ENCODE measurements at regions not wholly inside any gene's neighbourhood (a gene's known extent, or its start where the extent isn't known, plus 50 kb on each side); places are given as distances from the start of the nearest gene placed in this dataset.

DNA sequence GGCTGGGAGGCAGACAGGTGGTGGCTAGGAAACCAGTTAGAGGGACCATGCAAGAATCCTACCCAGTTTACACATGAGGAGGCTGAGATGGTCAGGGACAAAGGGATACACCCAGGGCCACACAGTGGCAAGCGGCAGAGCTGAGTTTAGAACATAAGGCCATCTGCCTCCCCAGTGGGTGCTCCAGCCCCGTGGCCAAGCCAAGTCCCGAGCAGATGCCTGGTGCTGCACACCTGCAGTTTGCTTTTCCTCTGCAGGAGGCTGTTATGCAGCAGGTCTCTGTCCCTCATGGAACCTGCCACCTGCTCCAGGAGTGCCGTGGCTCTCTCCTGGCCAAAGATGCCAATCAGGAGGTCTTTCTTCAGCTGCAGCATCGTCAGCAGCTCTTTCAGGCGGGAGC is 70.8 kb downstream of the SYNE3 start:
- TF ChIP-seq, protein P1, sequence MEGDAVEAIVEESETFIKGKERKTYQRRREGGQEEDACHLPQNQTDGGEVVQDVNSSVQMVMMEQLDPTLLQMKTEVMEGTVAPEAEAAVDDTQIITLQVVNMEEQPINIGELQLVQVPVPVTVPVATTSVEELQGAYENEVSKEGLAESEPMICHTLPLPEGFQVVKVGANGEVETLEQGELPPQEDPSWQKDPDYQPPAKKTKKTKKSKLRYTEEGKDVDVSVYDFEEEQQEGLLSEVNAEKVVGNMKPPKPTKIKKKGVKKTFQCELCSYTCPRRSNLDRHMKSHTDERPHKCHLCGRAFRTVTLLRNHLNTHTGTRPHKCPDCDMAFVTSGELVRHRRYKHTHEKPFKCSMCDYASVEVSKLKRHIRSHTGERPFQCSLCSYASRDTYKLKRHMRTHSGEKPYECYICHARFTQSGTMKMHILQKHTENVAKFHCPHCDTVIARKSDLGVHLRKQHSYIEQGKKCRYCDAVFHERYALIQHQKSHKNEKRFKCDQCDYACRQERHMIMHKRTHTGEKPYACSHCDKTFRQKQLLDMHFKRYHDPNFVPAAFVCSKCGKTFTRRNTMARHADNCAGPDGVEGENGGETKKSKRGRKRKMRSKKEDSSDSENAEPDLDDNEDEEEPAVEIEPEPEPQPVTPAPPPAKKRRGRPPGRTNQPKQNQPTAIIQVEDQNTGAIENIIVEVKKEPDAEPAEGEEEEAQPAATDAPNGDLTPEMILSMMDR (IDR thresholded peaks at IDR 0.05): no peak
- TF ChIP-seq POLR2A (IDR thresholded peaks at IDR 0.05) (no peak), EP300 (IDR thresholded peaks at IDR 0.05) (no peak)

Data from tibial nerve (tissue), 4 donors.